ENCODE measurements at regions not wholly inside any gene's neighbourhood (a gene's known extent, or its start where the extent isn't known, plus 50 kb on each side); places are given as distances from the start of the nearest gene placed in this dataset.

GRCh38 chr12:58815235-58815634, 105.1 kb downstream of the LRIG3 start:
- peak overlapping the region; percentile 70 for H3K4me3 Mint-ChIP-seq
- no peaks in the 10 kb centered on the region for H3K9me3 Mint-ChIP-seq
- no peak for TF ChIP-seq CTCF (conservative IDR thresholded peaks at IDR 0.05)
- H3K27ac Mint-ChIP-seq = no peak overlapping the region
- H3K4me1 Mint-ChIP-seq (ENCODE audit: unreplicated experiment) = peaks cover 22% of the 10 kb centered on the region
- peaks cover 5% of the 10 kb centered on the region for H3K27me3 Mint-ChIP-seq
- no peaks in the 10 kb centered on the region for H3K36me3 Mint-ChIP-seq
- DNase-seq (ENCODE audit: extremely low spot score, unreplicated experiment) = no peak

- H3K4me1 Mint-ChIP-seq (ENCODE audit: unreplicated experiment) = peaks cover 10% of the 10 kb centered on the region
- no peak for TF ChIP-seq CTCF (conservative IDR thresholded peaks at IDR 0.05)
- H3K27me3 Mint-ChIP-seq = peaks cover 5% of the 10 kb centered on the region
- H3K36me3 Mint-ChIP-seq = no peaks in the 10 kb centered on the region
- no peak overlapping the region for H3K4me3 Mint-ChIP-seq
- no peak for DNase-seq (ENCODE audit: extremely low spot score, unreplicated experiment)
- no peaks in the 10 kb centered on the region for H3K9me3 Mint-ChIP-seq
- H3K27ac Mint-ChIP-seq = no peak overlapping the region
These were observed 101.8 kb downstream of the LRIG3 start for GRCh38 chr12:58818546-58818945.

- no peak for DNase-seq (ENCODE audit: extremely low spot score, unreplicated experiment)
- H3K4me1 Mint-ChIP-seq (ENCODE audit: unreplicated experiment) = peaks cover 2% of the 10 kb centered on the region
These were observed 101.0 kb downstream of the LRIG3 start for GRCh38 chr12:58819345-58819744.

GRCh38 chr12:58819985-58820384, 100.3 kb downstream of the LRIG3 start:
- no peak for DNase-seq (ENCODE audit: extremely low spot score, unreplicated experiment)
- Mint-ChIP-seq H3K4me3 (no peak overlapping the region), H3K4me1 (ENCODE audit: unreplicated experiment) (no peaks in the 10 kb centered on the region), H3K9me3 (no peaks in the 10 kb centered on the region), H3K36me3 (no peaks in the 10 kb centered on the region), H3K27ac (no peak overlapping the region), H3K27me3 (no peaks in the 10 kb centered on the region)
- TF ChIP-seq CTCF (conservative IDR thresholded peaks at IDR 0.05) = no peak

More at GRCh38 chr12:58819345-58819744, 101.0 kb downstream of the LRIG3 start:
- Mint-ChIP-seq H3K9me3 (no peaks in the 10 kb centered on the region), H3K27ac (no peak overlapping the region), H3K4me3 (no peak overlapping the region), H3K36me3 (no peaks in the 10 kb centered on the region), H3K27me3 (peaks cover 2% of the 10 kb centered on the region)
- no peak for TF ChIP-seq CTCF (conservative IDR thresholded peaks at IDR 0.05)

Data from type B pancreatic cell (in vitro differentiated cells).